ENCODE measurements at regions not wholly inside any gene's neighbourhood (a gene's known extent, or its start where the extent isn't known, plus 50 kb on each side); places are given as distances from the start of the nearest gene placed in this dataset.

DNA sequence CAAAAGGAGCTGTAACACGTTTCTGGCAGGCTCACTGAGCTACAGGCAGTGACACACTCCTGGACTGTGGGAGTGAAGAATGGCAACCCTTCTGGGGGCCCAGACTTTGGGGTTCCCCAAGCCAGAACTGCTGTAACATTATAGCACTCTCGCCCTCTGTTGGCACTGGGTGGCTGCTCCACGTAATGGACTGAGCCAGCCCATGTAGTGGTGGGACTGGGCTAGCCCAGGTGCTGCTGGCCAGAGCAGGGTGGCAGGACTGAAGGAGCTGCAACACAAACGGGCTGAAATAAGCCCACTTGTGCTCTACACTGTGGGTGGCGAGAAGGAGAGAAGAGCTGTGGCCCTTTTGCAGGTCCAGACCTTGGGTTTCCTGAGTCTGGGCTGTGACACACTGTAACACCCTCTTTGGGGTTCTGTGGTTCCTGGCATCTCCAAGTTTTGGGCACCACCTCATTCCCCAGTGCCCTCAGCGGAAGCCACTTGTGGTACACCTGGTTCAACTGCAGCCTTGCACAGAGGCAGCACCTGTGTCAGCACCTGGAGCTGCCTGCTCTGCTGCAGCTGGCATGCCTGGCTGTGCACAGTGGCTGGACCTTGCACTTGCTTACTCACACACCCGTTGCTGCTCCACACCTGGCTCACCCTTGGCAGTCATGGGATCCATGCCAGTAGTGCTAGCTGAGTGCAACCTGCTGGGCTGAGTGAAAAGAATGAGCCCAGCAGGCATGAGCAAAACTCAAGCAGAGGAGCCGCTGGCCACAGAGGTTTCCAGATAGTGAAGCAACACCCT lies 95.0 kb upstream of the PRR16 start:
- H3K4me1 ChIP-seq (ENCODE audit: insufficient read depth, low read length, poor library complexity, severe bottlenecking) = no peaks in the 10 kb centered on the region
- BruUV-seq (replicated peaks) = no TSS peak
- ChIA-PET CTCF (ENCODE audit: unreplicated experiment) (no interaction called here), POLR2A (no interaction called here)
- intact Hi-C loops (cut with micrococcal nuclease; ENCODE audit: unreplicated experiment) = no loop called here
- no peak for TF ChIP-seq EZH2phosphoT487 (IDR thresholded peaks at IDR 0.05; ENCODE audit: borderline replicate concordance, low read depth, low read length)
- TF ChIP-seq, protein P1, sequence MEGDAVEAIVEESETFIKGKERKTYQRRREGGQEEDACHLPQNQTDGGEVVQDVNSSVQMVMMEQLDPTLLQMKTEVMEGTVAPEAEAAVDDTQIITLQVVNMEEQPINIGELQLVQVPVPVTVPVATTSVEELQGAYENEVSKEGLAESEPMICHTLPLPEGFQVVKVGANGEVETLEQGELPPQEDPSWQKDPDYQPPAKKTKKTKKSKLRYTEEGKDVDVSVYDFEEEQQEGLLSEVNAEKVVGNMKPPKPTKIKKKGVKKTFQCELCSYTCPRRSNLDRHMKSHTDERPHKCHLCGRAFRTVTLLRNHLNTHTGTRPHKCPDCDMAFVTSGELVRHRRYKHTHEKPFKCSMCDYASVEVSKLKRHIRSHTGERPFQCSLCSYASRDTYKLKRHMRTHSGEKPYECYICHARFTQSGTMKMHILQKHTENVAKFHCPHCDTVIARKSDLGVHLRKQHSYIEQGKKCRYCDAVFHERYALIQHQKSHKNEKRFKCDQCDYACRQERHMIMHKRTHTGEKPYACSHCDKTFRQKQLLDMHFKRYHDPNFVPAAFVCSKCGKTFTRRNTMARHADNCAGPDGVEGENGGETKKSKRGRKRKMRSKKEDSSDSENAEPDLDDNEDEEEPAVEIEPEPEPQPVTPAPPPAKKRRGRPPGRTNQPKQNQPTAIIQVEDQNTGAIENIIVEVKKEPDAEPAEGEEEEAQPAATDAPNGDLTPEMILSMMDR (conservative IDR thresholded peaks at IDR 0.05; ENCODE audit: low read length) = no peak
- DNase-seq (ENCODE audit: low spot score) = no peak
- no peak overlapping the region for H3K27ac ChIP-seq (ENCODE audit: low read depth, low read length, poor library complexity, severe bottlenecking)
- no peak overlapping the region for H2AFZ ChIP-seq (ENCODE audit: low read length)
- no peaks in the 10 kb centered on the region for H3K79me2 ChIP-seq (ENCODE audit: insufficient read depth, low read depth, low read length)
- H3K4me2 ChIP-seq (ENCODE audit: low read length) = no peak overlapping the region
- H3K4me3 ChIP-seq (ENCODE audit: low read depth, low read length, poor library complexity, severe bottlenecking) = no peak overlapping the region
- no peaks in the 10 kb centered on the region for H3K9me3 ChIP-seq (ENCODE audit: low read length)
- H3K36me3 ChIP-seq (ENCODE audit: insufficient read depth, low read length) = no peaks in the 10 kb centered on the region
- no peaks in the 10 kb centered on the region for H3K9me2 ChIP-seq (ENCODE audit: insufficient read depth, low read length)
- H4K20me1 ChIP-seq (ENCODE audit: insufficient read depth, low read length) = no peaks in the 10 kb centered on the region

DNA sequence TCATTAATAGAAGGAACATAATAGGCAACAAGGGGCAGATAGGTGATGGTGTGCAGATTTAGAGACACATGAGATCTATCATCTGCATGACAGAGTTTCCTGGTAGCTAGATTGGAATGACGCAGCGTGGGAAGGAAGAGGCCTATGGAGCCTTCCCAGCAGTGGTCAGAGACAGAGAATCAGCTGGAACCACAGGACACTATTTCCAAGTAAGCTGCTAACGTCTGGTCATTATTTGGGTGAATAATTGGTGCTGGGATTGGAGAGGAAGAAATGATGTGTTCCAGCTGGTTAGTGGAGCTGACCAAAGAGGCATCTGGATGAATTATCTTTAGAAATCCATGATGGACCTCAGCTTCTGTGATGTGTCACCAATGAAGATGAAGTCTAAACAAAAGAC lies 91.2 kb upstream of the PRR16 start:
- no peak overlapping the region for H3K4me2 ChIP-seq (ENCODE audit: low read length)
- no peak overlapping the region for H3K4me3 ChIP-seq (ENCODE audit: low read depth, low read length, poor library complexity, severe bottlenecking)
- CTCF ChIA-PET (ENCODE audit: unreplicated experiment) = no interaction called here
- no peak for TF ChIP-seq EZH2phosphoT487 (IDR thresholded peaks at IDR 0.05; ENCODE audit: borderline replicate concordance, low read depth, low read length)
- TF ChIP-seq, protein P1 (conservative IDR thresholded peaks at IDR 0.05; ENCODE audit: low read length) = no peak
- DNase-seq (ENCODE audit: low spot score) = no peak
- no peaks in the 10 kb centered on the region for H3K36me3 ChIP-seq (ENCODE audit: insufficient read depth, low read length)
- H3K27ac ChIP-seq (ENCODE audit: low read depth, low read length, poor library complexity, severe bottlenecking) = no peak overlapping the region
- no peaks in the 10 kb centered on the region for H3K79me2 ChIP-seq (ENCODE audit: insufficient read depth, low read depth, low read length)
- BruUV-seq (replicated peaks) = no TSS peak
- no peak overlapping the region for H2AFZ ChIP-seq (ENCODE audit: low read length)
- H3K4me1 ChIP-seq (ENCODE audit: insufficient read depth, low read length, poor library complexity, severe bottlenecking) = no peaks in the 10 kb centered on the region
- POLR2A ChIA-PET = no interaction called here
- intact Hi-C loops (cut with micrococcal nuclease; ENCODE audit: unreplicated experiment) = no loop called here
- H3K9me3 ChIP-seq (ENCODE audit: low read length) = no peaks in the 10 kb centered on the region
- no peaks in the 10 kb centered on the region for H3K9me2 ChIP-seq (ENCODE audit: insufficient read depth, low read length)
- no peaks in the 10 kb centered on the region for H4K20me1 ChIP-seq (ENCODE audit: insufficient read depth, low read length)

- ChIA-PET POLR2A (interaction anchor here (1.3 kb wide), 1 partner anchor 14 kb away, joined by 3 read pairs; no protein-coding TSS in a partner anchor), CTCF (ENCODE audit: unreplicated experiment) (no interaction called here)
- no peaks in the 10 kb centered on the region for H4K20me1 ChIP-seq (ENCODE audit: insufficient read depth, low read length)
- H3K36me3 ChIP-seq (ENCODE audit: insufficient read depth, low read length) = no peaks in the 10 kb centered on the region
- no peak overlapping the region for H3K27ac ChIP-seq (ENCODE audit: low read depth, low read length, poor library complexity, severe bottlenecking)
- no peak overlapping the region for H2AFZ ChIP-seq (ENCODE audit: low read length)
- DNase-seq (ENCODE audit: low spot score) = no peak
- H3K9me2 ChIP-seq (ENCODE audit: insufficient read depth, low read length) = no peaks in the 10 kb centered on the region
- no TSS peak for BruUV-seq (replicated peaks)
- no peak overlapping the region for H3K4me3 ChIP-seq (ENCODE audit: low read depth, low read length, poor library complexity, severe bottlenecking)
- TF ChIP-seq, protein P1 (conservative IDR thresholded peaks at IDR 0.05; ENCODE audit: low read length) = no peak
- no peak for TF ChIP-seq EZH2phosphoT487 (IDR thresholded peaks at IDR 0.05; ENCODE audit: borderline replicate concordance, low read depth, low read length)
- H3K4me2 ChIP-seq (ENCODE audit: low read length) = no peak overlapping the region
- no peaks in the 10 kb centered on the region for H3K4me1 ChIP-seq (ENCODE audit: insufficient read depth, low read length, poor library complexity, severe bottlenecking)
- no peaks in the 10 kb centered on the region for H3K9me3 ChIP-seq (ENCODE audit: low read length)
- H3K79me2 ChIP-seq (ENCODE audit: insufficient read depth, low read depth, low read length) = no peaks in the 10 kb centered on the region
- intact Hi-C loops (cut with micrococcal nuclease; ENCODE audit: unreplicated experiment) = no loop called here
Measured at GRCh38 chr5:120375248-120375647, 88.9 kb upstream of the PRR16 start.

Data from OCI-LY7 (cell line).